HepG2 (cell line): ENCODE measurements at regions not wholly inside any gene's neighbourhood (a gene's known extent, or its start where the extent isn't known, plus 50 kb on each side); places are given as distances from the start of the nearest gene placed in this dataset.

Experiments
- ATAC-seq: fragments of 200-7000 bp; cut with Tn5 transposase; 3 replicates; pipeline ENCODE4 v1.9.1; 2020; ENCODE audit warnings: mild to moderate bottlenecking, moderate library complexity
- BruUV-seq: library from RNA; stranded (reverse); fragments of 400-500 nt; replicated peaks from 2 replicates; lab custom pipeline; 2021; lab: Mats Ljungman, UMichigan
- CTCF ChIA-PET: fragments of 300-600 bp; formaldehyde crosslinking; extraction: SDS; loops from one replicate; lab custom pipeline; 2021; ENCODE audit warnings: low total read pairs, inconsistent platforms, low intra/inter-chr PET ratio; lab: Yijun Ruan, JAX
- POLR2A ChIA-PET: fragments of 350-600 bp; sonication (Branson Sonifier 250); formaldehyde crosslinking; loops from one replicate; lab custom pipeline; 2020; ENCODE audit warnings: antibody characterized with exemption, inconsistent platforms; lab: Yijun Ruan, JAX
- DNase-seq: peaks from one replicate; pipeline ENCODE4 v3.0.0-alpha.2; 2015; ENCODE audit warnings: low spot score
- FAIRE-seq: peaks from 3 replicates; lab custom pipeline; 2011; peaks lifted over from hg19 to GRCh38; lab: Jason Lieb, UNC
- H2AFZ ChIP-seq: one replicate; pipeline ENCODE4 v1.6.1; 2011; ENCODE audit warnings: low read length, inconsistent platforms
- H3K27ac ChIP-seq: fragments of 300-600 bp; 3 replicates; pipeline ENCODE4 v1.8.0; 2011; ENCODE audit warnings: mixed run types, mild to moderate bottlenecking, mixed read lengths, low read length, inconsistent platforms; ENCODE audit not compliant: insufficient read depth; ENCODE audit errors: extremely low read length
- H3K27me3 ChIP-seq, 2 experiments: fragments of 200-600 bp in 1 of 2; 2 replicates in 1 of 2; 3 replicates in 1 of 2; pipeline versions ENCODE4 v1.6.0 to v1.8.0; 2011; ENCODE audit warnings: low read length in 2 of 2, mild to moderate bottlenecking in 2 of 2, moderate library complexity in 2 of 2, inconsistent platforms in 1 of 2; ENCODE audit not compliant: insufficient read depth in 2 of 2, control insufficient read depth in 1 of 2
- H3K36me3 ChIP-seq, 2 experiments: fragments of 200-600 bp in 1 of 2; replicated peaks in 1 of 2; 2 replicates in 1 of 2; 3 replicates in 1 of 2; pipeline versions ENCODE4 v1.5.1 to v1.8.0; 2011; ENCODE audit warnings: low read length in 2 of 2, inconsistent platforms in 1 of 2; ENCODE audit not compliant: insufficient read depth in 2 of 2, control insufficient read depth in 1 of 2
- H3K4me1 ChIP-seq: 2 replicates; pipeline ENCODE4 v1.5.1; 2012; ENCODE audit warnings: low read length, inconsistent platforms; ENCODE audit not compliant: insufficient read depth
- H3K4me2 ChIP-seq: 2 replicates; pipeline ENCODE4 v1.6.0; 2011; ENCODE audit warnings: low read depth, low read length, inconsistent platforms
- H3K4me3 ChIP-seq, 3 experiments: fragments of 200-600 bp in 1 of 3; sonication (generic), shearing (Covaris generic) in 1 of 3; replicated peaks in 1 of 3; 2 replicates each; pipeline ENCODE4 v1.5.1; 2011 to 2016; ENCODE audit warnings: low read length in 3 of 3, inconsistent platforms in 2 of 3, low read depth in 2 of 3, mild to moderate bottlenecking in 2 of 3, control low read depth in 1 of 3, mixed read lengths in 1 of 3; ENCODE audit not compliant: insufficient read depth in 1 of 3
- H3K79me2 ChIP-seq: one replicate; pipeline ENCODE4 v1.6.1; 2011; ENCODE audit warnings: low read length, inconsistent platforms; ENCODE audit not compliant: insufficient read depth
- H3K9ac ChIP-seq: 2 replicates; pipeline ENCODE4 v1.6.0; 2011; ENCODE audit warnings: mild to moderate bottlenecking, low read depth, low read length, inconsistent platforms; ENCODE audit not compliant: insufficient read depth
- H3K9me3 ChIP-seq: 2 replicates; pipeline ENCODE4 v1.5.1; 2012; ENCODE audit warnings: mild to moderate bottlenecking, low read length
- H4K20me1 ChIP-seq: 2 replicates; pipeline ENCODE4 v1.6.0; 2011; ENCODE audit warnings: inconsistent platforms, mild to moderate bottlenecking, low read length, moderate library complexity; ENCODE audit not compliant: insufficient read depth
- AHR ChIP-seq: IDR thresholded peaks from 2 replicates; pipeline ENCODE4 v1.6.1; 2018; ENCODE audit warnings: missing genetic modification reagents, missing compliant biosample characterization
- ARID2 ChIP-seq: sonication (generic); formaldehyde crosslinking; IDR thresholded peaks from 2 replicates; pipeline ENCODE4 v1.8.1; 2022; ENCODE audit warnings: mild to moderate bottlenecking, missing genetic modification reagents, borderline replicate concordance
- ARNT ChIP-seq: fragments of 450-650 bp; IDR thresholded peaks from 2 replicates; pipeline ENCODE4 v1.6.1; 2017
- CAMTA2 ChIP-seq: sonication (generic); formaldehyde crosslinking; IDR thresholded peaks from 2 replicates; pipeline ENCODE4 v1.4.0; 2020; ENCODE audit warnings: mild to moderate bottlenecking, missing genetic modification reagents, borderline replicate concordance
- EED ChIP-seq: sonication (generic); formaldehyde crosslinking; IDR thresholded peaks from 2 replicates; pipeline ENCODE4 v1.5.0; 2020; ENCODE audit warnings: mild to moderate bottlenecking, missing genetic modification reagents
- FOXO1 ChIP-seq: sonication (generic); formaldehyde crosslinking; IDR thresholded peaks from 2 replicates; pipeline ENCODE4 v1.4.0; 2020; ENCODE audit warnings: missing genetic modification reagents
- GZF1 ChIP-seq: sonication (generic); formaldehyde crosslinking; IDR thresholded peaks from 2 replicates; pipeline ENCODE4 v1.5.1; 2020; ENCODE audit warnings: mild to moderate bottlenecking, missing genetic modification reagents
- KLF15 ChIP-seq: sonication (generic); formaldehyde crosslinking; IDR thresholded peaks from 2 replicates; pipeline ENCODE4 v1.8.1; 2023; ENCODE audit warnings: borderline replicate concordance, mild to moderate bottlenecking, inconsistent platforms, missing genetic modification reagents, mixed read lengths
- MLX ChIP-seq: IDR thresholded peaks from 2 replicates; pipeline ENCODE4 v1.6.1; 2016
- NFYB ChIP-seq: sonication (generic); formaldehyde crosslinking; IDR thresholded peaks from 2 replicates; pipeline ENCODE4 v1.4.0; 2020; ENCODE audit warnings: missing genetic modification reagents
- PAX8 ChIP-seq: sonication (generic); formaldehyde crosslinking; IDR thresholded peaks from 2 replicates; pipeline ENCODE4 v1.8.0; 2022; ENCODE audit warnings: mild to moderate bottlenecking, missing genetic modification reagents, borderline replicate concordance
- SNAI1 ChIP-seq: sonication (generic); formaldehyde crosslinking; IDR thresholded peaks from 2 replicates; pipeline ENCODE4 v1.5.0; 2020; ENCODE audit warnings: mild to moderate bottlenecking, missing genetic modification reagents, borderline replicate concordance
- TBP ChIP-seq: sonication (generic); formaldehyde crosslinking; IDR thresholded peaks from 2 replicates; pipeline ENCODE4 v1.5.0; 2020; ENCODE audit warnings: missing genetic modification reagents
- ZFAT ChIP-seq: sonication (generic); formaldehyde crosslinking; conservative IDR thresholded peaks from 2 replicates; pipeline ENCODE4 v1.8.1; 2023; ENCODE audit warnings: missing genetic modification reagents, inconsistent platforms
- ZFP36L1 ChIP-seq: sonication (generic); formaldehyde crosslinking; IDR thresholded peaks from 2 replicates; pipeline ENCODE4 v1.8.0; 2022; ENCODE audit warnings: mild to moderate bottlenecking, missing genetic modification reagents, moderate library complexity
- ZNF280B ChIP-seq: sonication (generic); formaldehyde crosslinking; IDR thresholded peaks from 2 replicates; pipeline ENCODE4 v1.5.0; 2020; ENCODE audit warnings: missing genetic modification reagents, mild to moderate bottlenecking, borderline replicate concordance
- ZNF296 ChIP-seq: sonication (generic); formaldehyde crosslinking; conservative IDR thresholded peaks from 2 replicates; pipeline ENCODE4 v1.5.0; 2020; ENCODE audit warnings: mild to moderate bottlenecking, missing genetic modification reagents
- WGBS: methylation state at CpG from one replicate; pipeline ENCODE4 v1.1.6; 2017; ENCODE audit warnings: low lambda C conversion rate; 5-methylcytosine and 5-hydroxymethylcytosine counted together
- in situ Hi-C: cut with HindIII; loops from 2 replicates; pipeline ENCODE4 v1.10.0; 2017; ENCODE audit warnings: low pct_unique_long_range_greater_than_20kb; ENCODE audit not compliant: extremely low pct_ligation_motif_present
- intact Hi-C: fragments of 100-400 bp; cut with micrococcal nuclease; formaldehyde crosslinking; loops from one replicate; pipeline ENCODE4 v1.10.0; 2022; ENCODE audit not compliant: unreplicated experiment
- TF ChIP-seq, protein P1 (sequence below): IDR thresholded peaks from 2 replicates; pipeline ENCODE4 v1.6.1; 2016; ENCODE audit warnings: missing compliant biosample characterization, missing genetic modification reagents, borderline replicate concordance

DNA sequence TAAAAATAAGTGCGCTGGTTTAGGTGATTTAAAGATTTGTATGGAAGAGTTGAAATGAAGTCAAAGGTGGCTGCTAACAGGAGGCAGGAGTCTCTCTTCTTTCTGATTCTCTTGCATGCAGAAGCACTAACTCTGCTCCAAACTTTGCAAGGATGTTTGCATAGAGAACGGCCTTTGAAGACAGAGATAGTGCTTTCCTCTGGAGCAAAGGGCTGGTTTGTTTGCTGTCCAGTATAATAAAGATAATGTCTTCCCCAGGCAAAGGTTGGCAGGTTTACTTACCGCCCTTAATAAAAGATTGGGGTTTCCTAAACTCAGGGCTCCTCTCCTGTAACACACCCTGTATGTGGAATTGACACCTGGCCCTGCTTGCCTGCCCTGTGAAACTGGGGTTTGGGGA, 210.6 kb upstream of the RREB1 start:
- Histone ChIP-seq H3K9ac (no peak overlapping the region), H4K20me1 (no peaks in the 10 kb centered on the region), H3K36me3 (no peaks in the 10 kb centered on the region), H3K4me3 (no peak overlapping the region), H3K27ac (no peak overlapping the region), H3K79me2 (no peaks in the 10 kb centered on the region), H3K27me3 (peaks cover 0 to 6% of the 10 kb centered on the region in 2 experiments; a peak in 1 of 5 replicates), H2AFZ (no peak overlapping the region), H3K9me3 (no peaks in the 10 kb centered on the region), H3K4me1 (peaks cover 10% of the 10 kb centered on the region; the same call in 1 of the 2 replicates), H3K4me2 (no peak overlapping the region)
- FAIRE-seq, result no peak
- POLR2A ChIA-PET, result no interaction called here
- no TSS peak for BruUV-seq
- CTCF ChIA-PET, result no interaction called here
- intact Hi-C loops (no loop called here), in situ Hi-C loops (no loop called here)
- TF ChIP-seq CAMTA2, result no peak
- no peak for TF ChIP-seq ARID2 (CRISPR knock-in tag)
- no peak for TF ChIP-seq EED (CRISPR knock-in tag)
- TF ChIP-seq NFYB (CRISPR knock-in tag), result no peak
- no peak for TF ChIP-seq FOXO1
- TF ChIP-seq TBP (CRISPR knock-in tag), result no peak
- no peak for TF ChIP-seq SNAI1 (CRISPR knock-in tag)
- no peak for TF ChIP-seq AHR
- no peak for TF ChIP-seq ZFP36L1 (CRISPR knock-in tag)
- 0% methylated on average over 3 of the region's 3 CpGs for WGBS
- no peak for ATAC-seq
- no peak for DNase-seq

DNA sequence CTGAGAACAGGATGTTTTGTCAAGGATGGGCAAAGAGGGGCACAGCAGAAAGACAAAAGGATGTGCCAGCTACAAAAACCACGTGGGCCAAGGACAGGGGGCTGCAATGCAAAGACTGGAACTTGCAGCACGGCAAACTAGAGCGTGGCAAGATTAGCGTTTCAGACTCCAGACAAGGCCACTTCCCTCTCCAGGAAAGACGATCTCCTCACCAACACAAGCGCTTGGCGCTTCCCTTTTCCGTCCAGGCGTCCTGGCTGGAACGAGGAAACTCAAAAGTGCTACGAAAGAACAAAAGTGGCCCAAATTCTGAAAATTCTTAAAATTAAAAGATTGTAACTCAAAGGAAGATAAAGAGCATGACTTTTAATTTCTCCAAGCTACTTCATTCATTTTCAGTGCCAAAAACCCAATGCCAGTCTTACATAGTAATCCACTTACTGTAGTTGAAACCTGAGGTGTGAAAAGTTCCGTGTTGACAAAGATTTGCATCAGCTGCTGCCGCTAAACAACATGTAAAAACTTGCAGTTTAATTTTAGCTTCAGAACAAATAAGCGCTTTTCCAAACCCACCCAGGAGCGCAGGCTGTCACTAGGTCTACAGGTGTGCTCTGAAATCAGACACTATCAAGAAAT, 207.1 kb upstream of the RREB1 start:
- H3K4me3 ChIP-seq, result no peak overlapping the region
- intact Hi-C loops, result no loop called here
- no peaks in the 10 kb centered on the region for H3K79me2 ChIP-seq
- H3K27ac ChIP-seq, result no peak overlapping the region
- no peak overlapping the region for H2AFZ ChIP-seq
- in situ Hi-C loops, result no loop called here
- H3K9me3 ChIP-seq, result no peaks in the 10 kb centered on the region
- ChIA-PET CTCF (no interaction called here), POLR2A (no interaction called here)
- no peak overlapping the region for H3K9ac ChIP-seq
- H4K20me1 ChIP-seq, result no peaks in the 10 kb centered on the region
- BruUV-seq, result no TSS peak
- H3K27me3 ChIP-seq, result peaks cover 0 to 5% of the 10 kb centered on the region in 2 experiments; a peak in 2 of 5 replicates
- H3K4me1 ChIP-seq, result peaks cover 10% of the 10 kb centered on the region; the same call in 1 of the 2 replicates
- no peak for ATAC-seq
- DNase-seq, result no peak
- 71% methylated on average over 15 of the region's 15 CpGs for WGBS
- no peaks in the 10 kb centered on the region for H3K36me3 ChIP-seq
- no peak for FAIRE-seq
- no peak overlapping the region for H3K4me2 ChIP-seq
- no peak for TF ChIP-seq ARNT
- TF ChIP-seq MLX (CRISPR knock-in tag), result no peak
- TF ChIP-seq ZFAT (CRISPR knock-in tag), result no peak
- no peak for TF ChIP-seq PAX8 (CRISPR knock-in tag)
- no peak for TF ChIP-seq KLF15 (CRISPR knock-in tag)
- no peak for TF ChIP-seq ZNF296 (CRISPR knock-in tag)
- TF ChIP-seq, protein P1, sequence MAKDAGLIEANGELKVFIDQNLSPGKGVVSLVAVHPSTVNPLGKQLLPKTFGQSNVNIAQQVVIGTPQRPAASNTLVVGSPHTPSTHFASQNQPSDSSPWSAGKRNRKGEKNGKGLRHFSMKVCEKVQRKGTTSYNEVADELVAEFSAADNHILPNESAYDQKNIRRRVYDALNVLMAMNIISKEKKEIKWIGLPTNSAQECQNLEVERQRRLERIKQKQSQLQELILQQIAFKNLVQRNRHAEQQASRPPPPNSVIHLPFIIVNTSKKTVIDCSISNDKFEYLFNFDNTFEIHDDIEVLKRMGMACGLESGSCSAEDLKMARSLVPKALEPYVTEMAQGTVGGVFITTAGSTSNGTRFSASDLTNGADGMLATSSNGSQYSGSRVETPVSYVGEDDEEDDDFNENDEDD, result no peak
- TF ChIP-seq GZF1 (CRISPR knock-in tag), result no peak
- no peak for TF ChIP-seq ZNF280B (CRISPR knock-in tag)
